Stimulated activated CD4-positive, alpha-beta T cell treated with anti-CD3 and anti-CD28 coated beads, Interleukin-4, amount 100 ng/mL, for 4 hours (primary cell): ENCODE measurements at regions not wholly inside any gene's neighbourhood (a gene's known extent, or its start where the extent isn't known, plus 50 kb on each side); places are given as distances from the start of the nearest gene placed in this dataset.
"Not testable (repeated sequence)": the region's sequence is repeated elsewhere in the genome, so short reads cannot be mapped to it uniquely, and the experiment has no call there.

Experiments used
- DNase-seq, 2 experiments: peaks; one replicate each; pipeline ENCODE4 v3.0.0-alpha.2; 2020

- not testable (repeated sequence) for DNase-seq
Measured at GRCh38 chr1:195159795-195160194, 1448.4 kb downstream of the KCNT2 start.

- DNase-seq, result no peak
Measured at GRCh38 chr1:195158091-195158490, 1450.1 kb downstream of the KCNT2 start.

- DNase-seq, result no peak
Measured at GRCh38 chr1:195153107-195153506, 1455.1 kb downstream of the KCNT2 start.

GRCh38 chr1:195150768-195151167 lies 1457.5 kb downstream of the KCNT2 start:
- DNase-seq, result no peak

- DNase-seq, result no peak
Measured at GRCh38 chr1:195141294-195141693, 1466.9 kb downstream of the KCNT2 start.

- no peak for DNase-seq
Measured at GRCh38 chr1:195130598-195130997, 1477.6 kb downstream of the KCNT2 start.

- DNase-seq, result no peak
Measured at GRCh38 chr1:195122497-195122896, 1485.7 kb downstream of the KCNT2 start.

- DNase-seq, result no peak
Measured at GRCh38 chr1:195113471-195113870, 1494.8 kb downstream of the KCNT2 start.

- no peak for DNase-seq
Measured at GRCh38 chr1:195105773-195106172, 1502.5 kb downstream of the KCNT2 start.

GRCh38 chr1:195105281-195105680 lies 1503.0 kb downstream of the KCNT2 start:
- no peak for DNase-seq

- DNase-seq, result no peak
Measured at GRCh38 chr1:195097316-195097715, 1510.9 kb downstream of the KCNT2 start.

- no peak for DNase-seq
Measured at GRCh38 chr1:195096051-195096521, 1512.2 kb downstream of the KCNT2 start.

GRCh38 chr1:195085196-195085595 lies 1523.0 kb downstream of the KCNT2 start:
- DNase-seq, result no peak

GRCh38 chr1:195082183-195082582 lies 1526.1 kb downstream of the KCNT2 start:
- no peak for DNase-seq

- no peak for DNase-seq
Measured at GRCh38 chr1:195076682-195077081, 1531.6 kb downstream of the KCNT2 start.

- no peak for DNase-seq
Measured at GRCh38 chr1:195075973-195076372, 1532.3 kb downstream of the KCNT2 start.

GRCh38 chr1:195071461-195071860 lies 1536.8 kb downstream of the KCNT2 start:
- DNase-seq, result no peak

- no peak for DNase-seq
Measured at GRCh38 chr1:195065437-195065836, 1542.8 kb downstream of the KCNT2 start.

GRCh38 chr1:195064358-195064757 lies 1543.9 kb downstream of the KCNT2 start:
- DNase-seq, result no peak

- DNase-seq, result no peak
Measured at GRCh38 chr1:195054217-195054687, 1554.0 kb downstream of the KCNT2 start.

- DNase-seq, result no peak
Measured at GRCh38 chr1:195053478-195053877, 1554.8 kb downstream of the KCNT2 start.

GRCh38 chr1:195047772-195048171 lies 1560.5 kb downstream of the KCNT2 start:
- DNase-seq, result no peak

- no peak for DNase-seq
Measured at GRCh38 chr1:195045072-195045471, 1563.2 kb downstream of the KCNT2 start.

GRCh38 chr1:195030793-195031192 lies 1577.4 kb downstream of the KCNT2 start:
- DNase-seq, result no peak

- no peak for DNase-seq
Measured at GRCh38 chr1:195026792-195027191, 1581.4 kb downstream of the KCNT2 start.

- no peak for DNase-seq
Measured at GRCh38 chr1:195019385-195019784, 1588.9 kb downstream of the KCNT2 start.
